T47D (cell line): ENCODE measurements at regions not wholly inside any gene's neighbourhood (a gene's known extent, or its start where the extent isn't known, plus 50 kb on each side); places are given as distances from the start of the nearest gene placed in this dataset.
"Not testable (repeated sequence)": the region's sequence is repeated elsewhere in the genome, so short reads cannot be mapped to it uniquely, and the experiment has no call there.

ENCODE experiments used
- DNase-seq, 2 experiments: peaks; one replicate each; pipeline versions ENCODE4 v3.0.0 to v3.0.0-alpha.2; 2011 to 2012; ENCODE audit warnings: low read depth in 1 of 2, low spot score in 1 of 2
- JUND ChIP-seq: IDR thresholded peaks from 2 replicates; pipeline ENCODE4 v1.6.1; 2012; ENCODE audit warnings: low read depth
- in situ Hi-C: cut with HindIII; loops from 2 replicates; pipeline ENCODE4 v1.10.0; 2016; ENCODE audit warnings: low sequenced_read_pairs, low pct_unique_long_range_greater_than_20kb

- in situ Hi-C loops = no loop called here
- TF ChIP-seq JUND = no peak
- no peak for DNase-seq
These were observed 1647.4 kb upstream of the C9orf72 start for GRCh38 chr9:29220596-29221251.

- in situ Hi-C loops = no loop called here
- no peak for DNase-seq
- no peak for TF ChIP-seq JUND
These were observed 1655.3 kb upstream of the C9orf72 start for GRCh38 chr9:29228558-29228957.

GRCh38 chr9:29230931-29231330, 1657.7 kb upstream of the C9orf72 start:
- no peak for DNase-seq
- TF ChIP-seq JUND = no peak
- in situ Hi-C loops = no loop called here

GRCh38 chr9:29233193-29233592, 1659.9 kb upstream of the C9orf72 start:
- no peak for DNase-seq
- in situ Hi-C loops = no loop called here
- no peak for TF ChIP-seq JUND

- DNase-seq = no peak
- in situ Hi-C loops = no loop called here
These were observed 1668.0 kb upstream of the C9orf72 start for GRCh38 chr9:29241320-29241719.

GRCh38 chr9:29245351-29245750, 1672.1 kb upstream of the C9orf72 start:
- no peak for TF ChIP-seq JUND
- DNase-seq = no peak
- in situ Hi-C loops = no loop called here

More at GRCh38 chr9:29241320-29241719, 1668.0 kb upstream of the C9orf72 start:
- TF ChIP-seq JUND = no peak

- in situ Hi-C loops, DNase-seq: not testable (repeated sequence)
These were observed 1697.1 kb upstream of the C9orf72 start for GRCh38 chr9:29270400-29270799.

- DNase-seq = no peak
- in situ Hi-C loops = no loop called here
- no peak for TF ChIP-seq JUND
These were observed 1708.8 kb upstream of the C9orf72 start for GRCh38 chr9:29282121-29282520.

GRCh38 chr9:29285818-29286217, 1712.5 kb upstream of the C9orf72 start:
- TF ChIP-seq JUND = no peak
- peak in 1 of 2 experiments; percentile 1 for DNase-seq
- in situ Hi-C loops = no loop called here

- TF ChIP-seq JUND = no peak
- DNase-seq = no peak
- in situ Hi-C loops = no loop called here
These were observed 1716.1 kb upstream of the C9orf72 start for GRCh38 chr9:29289365-29289764.

GRCh38 chr9:29290516-29290915, 1717.2 kb upstream of the C9orf72 start:
- DNase-seq = no peak
- in situ Hi-C loops = no loop called here
- no peak for TF ChIP-seq JUND

- TF ChIP-seq JUND = no peak
- in situ Hi-C loops = no loop called here
These were observed 1724.3 kb upstream of the C9orf72 start for GRCh38 chr9:29297592-29297991.

GRCh38 chr9:29311221-29311620, 1737.9 kb upstream of the C9orf72 start:
- DNase-seq = no peak
- no peak for TF ChIP-seq JUND
- in situ Hi-C loops = no loop called here

More at GRCh38 chr9:29297592-29297991, 1724.3 kb upstream of the C9orf72 start:
- DNase-seq = no peak

GRCh38 chr9:29312327-29312726, 1739.0 kb upstream of the C9orf72 start:
- no peak for DNase-seq
- in situ Hi-C loops = no loop called here
- TF ChIP-seq JUND = no peak
